ENCODE measurements at regions not wholly inside any gene's neighbourhood (a gene's known extent, or its start where the extent isn't known, plus 50 kb on each side); places are given as distances from the start of the nearest gene placed in this dataset.
"Not testable (repeated sequence)": the region's sequence is repeated elsewhere in the genome, so short reads cannot be mapped to it uniquely, and the experiment has no call there.

DNA sequence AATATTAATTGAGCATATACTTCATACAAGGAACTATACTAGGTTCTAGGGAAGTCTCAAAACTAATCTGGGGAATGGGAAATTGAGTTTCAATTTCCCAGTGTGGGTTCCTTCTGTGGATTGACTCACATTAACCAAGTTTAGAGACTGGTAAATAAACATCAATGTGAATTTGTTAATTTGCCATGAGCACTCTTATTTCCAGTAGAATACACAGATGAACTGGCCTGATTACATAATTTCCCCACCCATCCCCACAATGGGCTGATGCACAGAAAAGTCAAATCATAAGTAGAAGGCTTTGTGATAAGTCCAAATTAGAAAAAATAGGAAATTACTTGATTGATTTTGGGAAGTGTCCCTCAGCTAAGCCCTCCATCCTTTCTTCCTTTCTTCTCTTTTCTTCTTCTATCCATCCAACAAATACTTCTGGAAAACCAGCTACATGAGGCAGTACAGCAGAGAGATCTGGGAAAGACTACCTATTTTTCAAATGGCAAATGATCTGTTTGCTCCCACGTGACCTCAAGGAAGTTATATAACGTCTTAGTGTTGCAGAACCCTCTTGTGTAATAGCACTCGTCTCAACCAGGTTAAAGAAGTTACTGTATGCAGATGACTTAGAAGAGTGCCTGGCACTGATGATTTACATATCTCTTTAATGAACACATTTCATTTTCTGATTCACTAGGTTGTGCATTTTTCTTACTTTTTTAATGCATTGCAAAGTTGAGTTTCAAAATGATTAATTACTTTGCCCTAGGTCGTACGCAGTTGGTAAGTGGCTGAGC, 312.3 kb downstream of the SV2B start:
- no peak overlapping the region for H3K4me3 ChIP-seq (ENCODE audit: low read depth, low read length)
- no peak for DNase-seq (ENCODE audit: low read depth)

DNA sequence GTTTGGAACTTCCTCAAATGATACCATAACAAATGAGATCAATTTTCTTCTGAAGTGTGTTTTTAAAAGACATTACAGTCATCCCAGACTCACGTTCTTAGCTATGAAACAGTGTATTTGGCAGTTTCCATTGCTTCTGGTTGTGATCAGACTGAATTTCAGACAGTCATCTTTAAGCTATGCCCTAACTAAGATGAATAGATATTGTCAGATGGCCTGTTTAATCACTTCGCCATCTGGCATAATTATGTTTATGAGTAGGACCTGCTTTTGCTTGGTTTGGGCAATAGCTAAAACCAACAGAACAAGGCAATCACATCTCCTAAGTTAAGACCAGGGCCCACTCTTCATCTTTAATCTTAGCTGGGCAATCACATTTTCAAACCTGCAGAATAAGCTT, 313.1 kb downstream of the SV2B start:
- TF ChIP-seq, protein P1, sequence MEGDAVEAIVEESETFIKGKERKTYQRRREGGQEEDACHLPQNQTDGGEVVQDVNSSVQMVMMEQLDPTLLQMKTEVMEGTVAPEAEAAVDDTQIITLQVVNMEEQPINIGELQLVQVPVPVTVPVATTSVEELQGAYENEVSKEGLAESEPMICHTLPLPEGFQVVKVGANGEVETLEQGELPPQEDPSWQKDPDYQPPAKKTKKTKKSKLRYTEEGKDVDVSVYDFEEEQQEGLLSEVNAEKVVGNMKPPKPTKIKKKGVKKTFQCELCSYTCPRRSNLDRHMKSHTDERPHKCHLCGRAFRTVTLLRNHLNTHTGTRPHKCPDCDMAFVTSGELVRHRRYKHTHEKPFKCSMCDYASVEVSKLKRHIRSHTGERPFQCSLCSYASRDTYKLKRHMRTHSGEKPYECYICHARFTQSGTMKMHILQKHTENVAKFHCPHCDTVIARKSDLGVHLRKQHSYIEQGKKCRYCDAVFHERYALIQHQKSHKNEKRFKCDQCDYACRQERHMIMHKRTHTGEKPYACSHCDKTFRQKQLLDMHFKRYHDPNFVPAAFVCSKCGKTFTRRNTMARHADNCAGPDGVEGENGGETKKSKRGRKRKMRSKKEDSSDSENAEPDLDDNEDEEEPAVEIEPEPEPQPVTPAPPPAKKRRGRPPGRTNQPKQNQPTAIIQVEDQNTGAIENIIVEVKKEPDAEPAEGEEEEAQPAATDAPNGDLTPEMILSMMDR (IDR thresholded peaks at IDR 0.05; ENCODE audit: insufficient read depth, low read depth, low read length): no peak
- H3K4me3 ChIP-seq (ENCODE audit: low read depth, low read length): no peak overlapping the region
- DNase-seq (ENCODE audit: low read depth): no peak

More for the DNA sequence above, 312.3 kb downstream of the SV2B start:
- TF ChIP-seq, protein P1 (IDR thresholded peaks at IDR 0.05; ENCODE audit: insufficient read depth, low read depth, low read length): no peak

DNA sequence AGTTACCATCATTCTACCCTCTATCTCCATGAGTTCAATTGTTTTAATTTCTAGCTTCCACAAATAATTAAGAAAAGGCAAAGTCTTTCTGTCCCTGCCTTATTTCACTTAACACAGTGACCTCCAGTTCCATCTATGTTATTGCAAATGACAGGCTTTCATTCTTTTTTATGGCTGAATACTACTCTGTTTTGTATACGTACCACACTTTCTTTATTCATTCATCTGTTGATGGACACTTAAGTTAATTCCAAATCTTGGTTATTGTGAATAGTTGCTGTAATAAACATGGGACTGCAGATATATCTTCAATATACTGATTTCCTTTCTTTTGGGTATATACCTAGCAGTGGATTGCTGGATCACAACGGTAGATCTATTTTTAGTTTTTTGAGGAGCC, 314.1 kb downstream of the SV2B start:
- no peak for DNase-seq (ENCODE audit: low read depth)
- TF ChIP-seq, protein P1 (IDR thresholded peaks at IDR 0.05; ENCODE audit: insufficient read depth, low read depth, low read length): no peak
- H3K4me3 ChIP-seq (ENCODE audit: low read depth, low read length): no peak overlapping the region

DNA sequence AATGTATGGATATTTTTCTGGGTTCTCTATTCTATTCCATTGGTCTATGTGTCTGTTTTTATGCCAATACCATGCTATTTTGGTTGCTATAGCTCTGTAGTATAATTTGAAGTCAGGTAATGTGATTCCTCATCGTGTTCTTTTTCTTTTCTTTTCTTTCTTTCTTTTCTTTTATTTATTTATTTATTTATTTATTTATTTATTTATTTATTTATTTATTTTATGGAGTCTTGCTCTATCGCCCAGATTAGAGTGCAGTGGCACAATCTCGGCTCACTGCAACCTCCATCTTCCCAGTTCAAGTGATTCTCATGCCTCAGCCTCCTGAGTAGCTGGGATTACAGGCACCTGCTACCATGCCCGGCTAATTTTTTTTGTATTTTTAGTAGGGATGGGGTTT, 315.2 kb downstream of the SV2B start:
- H3K4me3 ChIP-seq (ENCODE audit: low read depth, low read length); DNase-seq (ENCODE audit: low read depth): not testable (repeated sequence)

DNA sequence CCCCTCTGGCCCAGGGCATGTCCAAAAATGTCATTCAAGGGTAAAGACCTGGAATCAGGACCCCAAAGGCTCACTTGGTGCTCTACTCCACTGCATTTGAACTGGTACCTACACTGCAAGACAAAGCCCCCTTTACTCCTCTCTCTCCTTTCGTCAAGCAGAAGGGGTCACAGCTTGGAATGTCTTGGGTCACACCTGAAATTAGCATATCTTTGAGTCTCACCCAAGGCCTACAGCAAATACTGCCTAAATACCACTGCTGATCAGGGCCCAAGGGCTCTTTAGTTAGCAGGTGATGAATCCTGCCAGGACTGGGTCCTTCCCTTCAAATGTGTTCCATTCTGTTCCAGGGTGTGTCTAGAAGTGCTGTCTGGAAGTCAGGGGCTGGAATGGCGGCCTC, 320.6 kb downstream of the SV2B start:
- H3K4me3 ChIP-seq (ENCODE audit: low read depth, low read length): no peak overlapping the region
- no peak for DNase-seq (ENCODE audit: low read depth)
- TF ChIP-seq, protein P1 (IDR thresholded peaks at IDR 0.05; ENCODE audit: insufficient read depth, low read depth, low read length): no peak

DNA sequence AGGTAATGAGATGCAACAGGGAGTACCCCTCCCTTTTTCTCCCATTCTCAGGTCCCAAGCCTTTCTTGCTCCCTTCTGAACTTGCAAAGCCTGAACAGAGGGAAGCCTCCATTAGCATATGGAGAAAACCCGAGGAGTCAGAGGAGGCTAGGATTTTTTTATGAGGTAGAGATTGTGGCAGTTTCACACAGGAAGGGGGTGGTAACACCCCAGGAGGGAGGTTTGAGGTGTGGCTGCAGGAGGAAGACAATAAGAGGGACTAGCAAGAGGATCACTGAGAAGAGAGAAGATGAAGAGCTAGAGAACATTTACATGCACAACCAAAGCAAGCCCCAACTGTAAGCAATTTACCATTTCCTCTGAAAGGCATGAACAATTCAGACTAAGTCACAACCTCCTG, 322.7 kb downstream of the SV2B start:
- H3K4me3 ChIP-seq (ENCODE audit: low read depth, low read length): no peak overlapping the region
- DNase-seq (ENCODE audit: low read depth): no peak
- TF ChIP-seq, protein P1 (IDR thresholded peaks at IDR 0.05; ENCODE audit: insufficient read depth, low read depth, low read length): no peak

DNA sequence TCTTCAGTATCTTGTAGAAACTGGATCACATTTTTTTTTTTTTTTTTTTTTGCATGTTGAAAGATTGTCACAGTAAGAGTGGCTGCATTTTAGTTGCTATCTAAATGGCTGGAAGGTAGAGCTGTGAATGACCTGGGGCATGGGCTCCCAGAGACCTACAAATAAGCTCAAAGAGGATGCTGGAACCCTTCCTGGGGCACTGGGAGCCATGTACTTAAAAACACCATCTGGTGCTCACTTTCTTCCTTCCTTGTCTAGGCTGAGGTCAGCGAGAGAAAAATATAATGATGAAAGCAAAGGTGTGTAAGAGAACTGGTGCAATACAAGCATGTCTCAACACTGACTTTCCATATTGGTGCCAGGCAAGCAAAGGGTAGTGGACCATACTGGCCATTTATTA, 323.9 kb downstream of the SV2B start:
- TF ChIP-seq, protein P1 (IDR thresholded peaks at IDR 0.05; ENCODE audit: insufficient read depth, low read depth, low read length): no peak
- no peak overlapping the region for H3K4me3 ChIP-seq (ENCODE audit: low read depth, low read length)
- DNase-seq (ENCODE audit: low read depth): no peak

Measured in fibroblast of villous mesenchyme (primary cell).